Tibial artery (tissue), 4 donors: ENCODE measurements at regions not wholly inside any gene's neighbourhood (a gene's known extent, or its start where the extent isn't known, plus 50 kb on each side); places are given as distances from the start of the nearest gene placed in this dataset.

Source experiments
- DNase-seq, 2 donors: peaks; one replicate each; pipeline ENCODE4 v3.0.0-alpha.2; 2019
- H3K27ac ChIP-seq, 2 donors: fragments of 200-600 bp; sonication (generic) in 1 of 2; 1 replicate in 1 of 2; 2 replicates in 1 of 2; pipeline ENCODE4 v1.5.1; 2018 to 2019; ENCODE audit warnings: mild to moderate bottlenecking in 1 of 2
- H3K27me3 ChIP-seq, 2 donors: fragments of 200-600 bp; sonication (generic) in 1 of 2; one replicate each; pipeline versions ENCODE4 v1.5.1 to v1.6.0; 2016 to 2019
- H3K36me3 ChIP-seq, 3 donors: fragments of 200-600 bp; sonication (generic) in 2 of 3; one replicate each; pipeline ENCODE4 v1.5.1; 2016 to 2019; ENCODE audit warnings: mild to moderate bottlenecking in 2 of 3
- H3K4me1 ChIP-seq, 4 donors: fragments of 200-600 bp; sonication (generic) in 2 of 4; 1 replicate in 3 of 4; 2 replicates in 1 of 4; pipeline ENCODE4 v1.5.1; 2016 to 2019
- H3K4me3 ChIP-seq, 2 donors: fragments of 200-600 bp; sonication (generic) in 1 of 2; 1 replicate in 1 of 2; 2 replicates in 1 of 2; pipeline ENCODE4 v1.5.1; 2018 to 2019; ENCODE audit warnings: mild to moderate bottlenecking in 2 of 2
- H3K9me3 ChIP-seq, 3 donors: fragments of 200-600 bp; sonication (generic) in 1 of 3; one replicate each; pipeline ENCODE4 v1.5.1; 2016 to 2019
- intact Hi-C: fragments of 100-400 bp; cut with DNase I; formaldehyde crosslinking; loops from one replicate; pipeline ENCODE4 v1.15.0; 2023; ENCODE audit warnings: low total_unique reads
- TF ChIP-seq, protein P1 (sequence below), 2 experiments: fragments of 200-600 bp in 1 of 2; fragments of 450-650 bp in 1 of 2; IDR thresholded peaks; one replicate each; pipeline ENCODE4 v1.5.1; 2017 to 2019; ENCODE audit warnings: antibody characterized with exemption in 2 of 2, mild to moderate bottlenecking in 1 of 2, moderate library complexity in 1 of 2

DNA sequence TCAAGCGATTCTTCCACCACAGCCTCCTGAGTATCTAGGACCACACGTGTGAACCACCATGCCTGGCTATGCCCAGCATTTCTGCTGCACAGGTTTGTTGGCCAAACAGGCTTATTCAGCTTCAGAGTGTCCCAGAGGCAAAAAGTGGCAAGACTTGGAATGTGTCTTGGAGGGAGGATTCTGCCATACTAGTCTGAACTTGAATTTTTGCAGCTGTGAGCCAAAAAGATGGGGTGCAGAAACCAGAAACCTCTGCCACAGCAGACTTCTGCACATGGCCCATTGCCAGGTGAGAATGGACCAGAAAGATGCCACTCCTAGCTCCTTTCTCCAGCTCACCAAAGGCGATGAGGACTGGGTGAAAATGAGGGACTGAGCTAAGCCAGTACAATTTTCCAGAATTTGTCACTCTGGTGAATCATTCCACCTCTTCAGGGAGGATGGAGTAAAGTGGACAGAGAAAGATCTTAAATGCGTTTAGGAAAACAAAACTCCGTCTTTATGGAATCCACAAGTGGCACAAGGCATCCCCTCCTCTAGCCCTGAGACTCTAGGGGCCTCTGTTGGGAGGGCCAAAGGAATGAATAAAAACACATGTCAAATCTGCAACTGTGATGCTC lies 369.1 kb upstream of the CLNK start:
- TF ChIP-seq, protein P1, sequence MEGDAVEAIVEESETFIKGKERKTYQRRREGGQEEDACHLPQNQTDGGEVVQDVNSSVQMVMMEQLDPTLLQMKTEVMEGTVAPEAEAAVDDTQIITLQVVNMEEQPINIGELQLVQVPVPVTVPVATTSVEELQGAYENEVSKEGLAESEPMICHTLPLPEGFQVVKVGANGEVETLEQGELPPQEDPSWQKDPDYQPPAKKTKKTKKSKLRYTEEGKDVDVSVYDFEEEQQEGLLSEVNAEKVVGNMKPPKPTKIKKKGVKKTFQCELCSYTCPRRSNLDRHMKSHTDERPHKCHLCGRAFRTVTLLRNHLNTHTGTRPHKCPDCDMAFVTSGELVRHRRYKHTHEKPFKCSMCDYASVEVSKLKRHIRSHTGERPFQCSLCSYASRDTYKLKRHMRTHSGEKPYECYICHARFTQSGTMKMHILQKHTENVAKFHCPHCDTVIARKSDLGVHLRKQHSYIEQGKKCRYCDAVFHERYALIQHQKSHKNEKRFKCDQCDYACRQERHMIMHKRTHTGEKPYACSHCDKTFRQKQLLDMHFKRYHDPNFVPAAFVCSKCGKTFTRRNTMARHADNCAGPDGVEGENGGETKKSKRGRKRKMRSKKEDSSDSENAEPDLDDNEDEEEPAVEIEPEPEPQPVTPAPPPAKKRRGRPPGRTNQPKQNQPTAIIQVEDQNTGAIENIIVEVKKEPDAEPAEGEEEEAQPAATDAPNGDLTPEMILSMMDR (IDR thresholded peaks at IDR 0.05), result no peak
- Histone ChIP-seq H3K36me3 (no peaks in the 10 kb centered on the region), H3K9me3 (no peaks in the 10 kb centered on the region), H3K4me1 (no peaks in the 10 kb centered on the region), H3K27me3 (no peaks in the 10 kb centered on the region), H3K27ac (no peak overlapping the region), H3K4me3 (no peak overlapping the region)
- intact Hi-C loops, result no loop called here
- no peak for DNase-seq

DNA sequence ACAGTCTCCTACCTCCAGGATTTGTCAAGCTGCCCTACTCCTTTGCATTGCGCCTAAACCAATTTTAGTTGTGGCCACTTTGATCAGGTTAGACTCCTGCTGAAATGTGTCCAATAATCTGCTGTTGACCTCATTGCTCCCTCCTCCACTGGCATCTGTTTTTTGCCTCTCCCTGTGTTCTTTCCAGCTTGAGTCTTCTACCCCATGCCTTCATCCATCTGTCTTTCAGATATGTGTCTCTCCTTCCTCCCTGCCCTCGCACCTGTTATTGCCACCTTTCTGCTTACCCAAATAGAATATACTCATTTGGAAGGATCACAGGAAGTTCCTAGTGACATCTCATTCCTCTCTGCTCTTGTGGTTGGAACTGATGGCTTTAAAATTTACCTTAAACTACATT lies 366.6 kb upstream of the CLNK start:
- Histone ChIP-seq H3K27me3 (no peaks in the 10 kb centered on the region), H3K36me3 (no peaks in the 10 kb centered on the region), H3K4me3 (no peak overlapping the region), H3K4me1 (no peaks in the 10 kb centered on the region), H3K27ac (no peak overlapping the region), H3K9me3 (no peaks in the 10 kb centered on the region)
- intact Hi-C loops, result no loop called here
- DNase-seq, result no peak
- TF ChIP-seq, protein P1 (IDR thresholded peaks at IDR 0.05), result no peak

DNA sequence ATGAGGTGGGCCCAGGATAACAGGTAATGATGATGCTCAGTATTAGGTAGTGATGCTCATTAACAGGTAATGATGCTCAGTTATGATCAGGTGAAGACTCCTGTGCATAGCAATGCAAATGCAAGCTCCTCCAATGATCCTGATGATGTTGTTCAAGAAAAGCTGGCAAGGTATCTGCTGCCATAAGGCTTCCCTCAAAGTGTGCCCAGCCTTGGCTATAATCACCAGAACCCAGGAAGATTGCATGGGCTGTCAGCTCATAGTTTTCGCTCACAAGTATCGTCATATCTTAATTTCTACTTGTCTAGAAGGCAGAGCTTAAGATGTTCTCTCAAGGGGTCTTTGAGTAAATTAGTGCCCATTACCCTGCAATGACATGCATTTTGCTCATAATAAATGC lies 366.2 kb upstream of the CLNK start:
- no peaks in the 10 kb centered on the region for H3K4me1 ChIP-seq
- DNase-seq, result no peak
- H3K27ac ChIP-seq, result no peak overlapping the region
- H3K4me3 ChIP-seq, result no peak overlapping the region
- no peaks in the 10 kb centered on the region for H3K27me3 ChIP-seq
- no peaks in the 10 kb centered on the region for H3K36me3 ChIP-seq
- intact Hi-C loops, result no loop called here
- H3K9me3 ChIP-seq, result no peaks in the 10 kb centered on the region
- TF ChIP-seq, protein P1 (IDR thresholded peaks at IDR 0.05), result no peak

DNA sequence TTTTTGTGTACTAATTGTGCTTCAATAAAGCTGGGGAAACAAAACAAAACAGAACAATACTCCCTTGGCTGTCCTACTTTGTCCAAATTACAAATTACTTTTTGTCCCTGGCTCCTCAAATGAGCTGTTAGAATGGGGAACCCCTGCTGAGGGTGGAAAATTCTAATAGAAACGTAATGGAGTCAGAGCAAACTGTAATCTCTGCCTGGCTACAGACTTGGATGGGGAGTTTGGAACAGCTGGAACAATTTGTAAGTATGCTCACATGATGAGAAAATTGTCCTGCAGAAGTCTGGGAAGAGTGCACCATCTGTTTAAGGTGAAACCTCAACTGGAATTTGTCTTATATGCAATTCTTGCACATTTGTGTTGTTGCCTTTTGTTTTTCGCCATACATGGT lies 364.4 kb upstream of the CLNK start:
- Histone ChIP-seq H3K36me3 (no peaks in the 10 kb centered on the region), H3K9me3 (no peaks in the 10 kb centered on the region), H3K27ac (no peak overlapping the region), H3K4me1 (no peaks in the 10 kb centered on the region), H3K4me3 (no peak overlapping the region), H3K27me3 (no peaks in the 10 kb centered on the region)
- DNase-seq, result no peak
- intact Hi-C loops, result no loop called here
- TF ChIP-seq, protein P1 (IDR thresholded peaks at IDR 0.05), result no peak

DNA sequence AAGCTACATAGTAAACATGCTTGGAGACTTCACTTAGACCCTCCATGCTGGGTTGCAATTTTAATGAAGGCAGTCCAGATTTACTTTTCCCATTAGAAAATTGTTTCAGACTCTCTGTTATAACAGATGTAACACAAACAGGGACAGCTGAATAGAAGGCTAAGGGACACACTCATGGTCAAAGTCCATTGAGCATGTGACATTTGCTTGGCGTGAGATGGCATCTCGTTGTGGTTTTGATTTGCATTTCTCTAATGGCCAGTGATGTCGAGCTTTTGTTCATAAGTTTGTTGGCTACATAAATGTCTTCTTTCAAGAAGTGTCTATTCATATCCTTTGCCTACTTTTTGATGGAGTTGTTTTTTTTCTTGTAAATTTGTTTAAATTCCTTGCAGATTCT lies 358.2 kb upstream of the CLNK start:
- Histone ChIP-seq H3K27ac (no peak overlapping the region), H3K9me3 (no peaks in the 10 kb centered on the region), H3K27me3 (no peaks in the 10 kb centered on the region), H3K4me1 (no peaks in the 10 kb centered on the region), H3K36me3 (no peaks in the 10 kb centered on the region), H3K4me3 (no peak overlapping the region)
- intact Hi-C loops, result no loop called here
- no peak for DNase-seq
- TF ChIP-seq, protein P1 (IDR thresholded peaks at IDR 0.05), result no peak

DNA sequence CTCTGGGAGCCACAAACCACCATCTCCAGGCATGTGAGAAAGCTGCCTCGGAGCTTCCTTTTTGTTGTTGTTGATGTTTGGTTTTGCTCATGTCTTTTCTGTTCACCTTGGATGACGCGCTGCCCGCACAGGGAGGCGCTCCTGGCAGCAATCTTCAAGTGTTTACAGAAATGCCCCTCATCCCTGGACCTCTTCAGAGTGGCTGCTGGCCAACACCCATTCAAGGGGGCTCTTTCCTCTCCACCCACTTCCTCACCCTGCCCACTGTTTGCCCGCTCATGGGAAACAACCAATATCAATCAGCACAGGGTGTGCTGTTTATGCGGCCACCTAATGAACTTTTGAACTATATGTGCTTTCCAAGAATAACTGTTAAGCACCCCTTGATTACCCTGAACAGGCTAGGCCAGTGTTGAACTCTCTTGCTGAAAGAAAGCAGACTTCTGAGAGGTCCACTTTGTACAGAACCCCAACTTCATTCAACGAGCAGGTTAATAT lies 355.1 kb upstream of the CLNK start:
- no peak for DNase-seq
- no peak overlapping the region for H3K27ac ChIP-seq
- intact Hi-C loops, result no loop called here

More for the DNA sequence above, 355.1 kb upstream of the CLNK start:
- H3K36me3 ChIP-seq, result no peaks in the 10 kb centered on the region
- no peak overlapping the region for H3K4me3 ChIP-seq
- TF ChIP-seq, protein P1 (IDR thresholded peaks at IDR 0.05), result no peak
- H3K4me1 ChIP-seq, result no peaks in the 10 kb centered on the region
- H3K27me3 ChIP-seq, result no peaks in the 10 kb centered on the region
- no peaks in the 10 kb centered on the region for H3K9me3 ChIP-seq
